DMS153 (cell line): ENCODE measurements at regions not wholly inside any gene's neighbourhood (a gene's known extent, or its start where the extent isn't known, plus 50 kb on each side); places are given as distances from the start of the nearest gene placed in this dataset.
"Not testable (repeated sequence)": the region's sequence is repeated elsewhere in the genome, so short reads cannot be mapped to it uniquely, and the experiment has no call there.

ENCODE experiments used
- DNase-seq: peaks from one replicate; lab custom pipeline; 2025; lab: John Stamatoyannopoulos, UW

- DNase-seq: no peak
Observed at GRCh38 chr20:24836661-24837299, 112.3 kb upstream of the CST7 start.

- DNase-seq: no peak
Observed at GRCh38 chr20:24837781-24838450, 111.2 kb upstream of the CST7 start.

GRCh38 chr20:24838546-24839535, 110.2 kb upstream of the CST7 start:
- no peak for DNase-seq

- DNase-seq: no peak
Observed at GRCh38 chr20:24840121-24840713, 108.9 kb upstream of the CST7 start.

GRCh38 chr20:24842274-24842917, 106.7 kb upstream of the CST7 start:
- no peak for DNase-seq

- DNase-seq: no peak
Observed at GRCh38 chr20:24842918-24843715, 106.0 kb upstream of the CST7 start.

- DNase-seq: no peak
Observed at GRCh38 chr20:24850176-24850575, 98.9 kb upstream of the CST7 start.

GRCh38 chr20:24851346-24852019, 97.6 kb upstream of the CST7 start:
- no peak for DNase-seq

GRCh38 chr20:24853916-24854315, 95.2 kb upstream of the CST7 start:
- no peak for DNase-seq

GRCh38 chr20:24855848-24856247, 93.2 kb upstream of the CST7 start:
- DNase-seq: no peak

- DNase-seq: not testable (repeated sequence)
Observed at GRCh38 chr20:24858500-24858899, 90.6 kb upstream of the CST7 start.

GRCh38 chr20:24859539-24859938, 89.5 kb upstream of the CST7 start:
- DNase-seq: no peak

- DNase-seq: no peak
Observed at GRCh38 chr20:24862186-24862585, 86.9 kb upstream of the CST7 start.

- no peak for DNase-seq
Observed at GRCh38 chr20:24862606-24863005, 86.5 kb upstream of the CST7 start.

GRCh38 chr20:24863356-24863755, 85.7 kb upstream of the CST7 start:
- DNase-seq: no peak

- DNase-seq: no peak
Observed at GRCh38 chr20:24866008-24866407, 83.1 kb upstream of the CST7 start.

- no peak for DNase-seq
Observed at GRCh38 chr20:24866742-24867141, 82.3 kb upstream of the CST7 start.

- DNase-seq: no peak
Observed at GRCh38 chr20:24867556-24867955, 81.5 kb upstream of the CST7 start.

- DNase-seq: no peak
Observed at GRCh38 chr20:24868396-24868927, 80.6 kb upstream of the CST7 start.

- DNase-seq: no peak
Observed at GRCh38 chr20:24868959-24869358, 80.1 kb upstream of the CST7 start.
